Embryonic facial prominence (tissue), 1 donor: ENCODE measurements at regions not wholly inside any gene's neighbourhood (a gene's known extent, or its start where the extent isn't known, plus 50 kb on each side); places are given as distances from the start of the nearest gene placed in this dataset.

Experiments
- DNase-seq: peaks from one replicate; pipeline ENCODE4 v3.0.0-alpha.2; 2016; ENCODE audit errors: extremely low spot score

DNA sequence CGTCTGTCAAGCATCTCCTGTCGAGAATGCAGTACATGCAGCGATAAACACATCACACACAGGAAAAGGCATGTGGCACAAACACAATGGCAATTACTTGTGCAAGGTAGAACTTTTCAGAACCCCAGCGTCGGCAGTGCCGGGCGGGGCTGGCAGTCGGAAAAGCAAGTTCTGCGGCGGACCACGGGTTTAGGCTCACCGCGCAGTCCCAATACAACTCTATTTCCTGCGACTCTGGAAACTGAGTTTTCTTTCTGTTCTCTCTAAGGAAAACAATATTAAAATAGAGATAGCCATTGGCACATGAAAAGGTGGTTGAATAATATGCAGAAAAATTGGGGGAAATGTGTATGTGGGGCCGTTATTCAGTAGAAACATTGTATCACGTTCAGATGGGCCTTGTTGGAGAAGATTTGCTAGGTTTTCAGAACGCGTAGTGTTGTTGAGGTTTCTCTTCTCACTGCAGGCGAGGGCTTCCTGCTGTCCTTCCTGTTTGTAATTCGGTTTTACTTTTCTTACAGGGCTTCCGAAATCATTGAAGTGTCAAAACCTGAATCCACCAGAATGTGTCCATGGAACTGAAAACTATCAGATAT is 369.5 kb downstream of the THBS2 start:
- no peak for DNase-seq

DNA sequence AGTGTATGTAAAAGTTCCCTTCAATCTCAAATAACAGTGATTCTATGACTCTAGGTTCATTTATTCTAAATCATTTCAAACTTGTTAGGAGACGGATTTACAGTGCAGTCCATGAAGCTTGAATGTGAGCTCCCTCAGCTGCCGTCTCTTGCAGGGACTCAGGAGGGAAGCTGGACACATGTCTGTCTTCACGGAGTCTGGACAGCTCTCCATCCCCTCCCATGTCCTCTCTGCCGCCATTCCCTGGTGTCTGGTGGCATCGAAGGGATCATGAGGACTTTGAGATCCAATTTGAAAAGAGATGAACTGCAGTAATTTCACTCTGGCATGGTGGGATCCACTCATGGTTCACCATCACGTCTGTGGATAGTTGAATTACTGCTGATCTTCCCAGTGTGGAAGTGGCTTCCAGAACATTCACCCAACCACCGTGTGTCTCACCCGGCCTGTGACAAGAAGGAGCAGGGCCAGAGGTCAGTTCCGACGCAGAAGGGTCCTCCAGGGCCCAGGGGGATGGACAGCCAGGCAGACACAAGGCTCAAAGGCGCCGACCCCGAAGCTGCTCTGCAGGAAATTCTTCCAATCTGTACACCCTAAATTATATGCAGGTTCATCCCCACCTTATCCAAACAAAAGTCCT is 370.1 kb downstream of the THBS2 start:
- DNase-seq, result no peak

DNA sequence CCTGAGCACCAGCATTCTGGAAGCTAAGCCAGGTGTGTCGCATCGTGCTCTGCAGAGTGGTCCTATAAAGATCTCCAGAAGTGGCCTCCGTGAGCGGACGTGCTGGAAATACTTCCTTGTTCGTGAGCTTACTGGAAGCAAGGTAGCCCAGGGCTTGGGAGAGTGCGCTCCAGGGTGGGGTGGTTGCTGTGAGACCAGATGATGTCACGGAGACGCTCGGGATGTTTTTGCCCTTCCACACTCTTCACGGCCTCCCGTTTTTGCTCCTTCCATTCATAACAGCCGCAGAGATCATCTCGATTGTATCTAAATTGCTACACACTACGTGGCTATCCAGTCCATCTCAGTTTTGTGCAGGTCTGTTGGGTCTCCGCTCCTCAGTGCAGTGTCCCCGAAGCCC is 373.4 kb downstream of the THBS2 start:
- DNase-seq, result no peak

DNA sequence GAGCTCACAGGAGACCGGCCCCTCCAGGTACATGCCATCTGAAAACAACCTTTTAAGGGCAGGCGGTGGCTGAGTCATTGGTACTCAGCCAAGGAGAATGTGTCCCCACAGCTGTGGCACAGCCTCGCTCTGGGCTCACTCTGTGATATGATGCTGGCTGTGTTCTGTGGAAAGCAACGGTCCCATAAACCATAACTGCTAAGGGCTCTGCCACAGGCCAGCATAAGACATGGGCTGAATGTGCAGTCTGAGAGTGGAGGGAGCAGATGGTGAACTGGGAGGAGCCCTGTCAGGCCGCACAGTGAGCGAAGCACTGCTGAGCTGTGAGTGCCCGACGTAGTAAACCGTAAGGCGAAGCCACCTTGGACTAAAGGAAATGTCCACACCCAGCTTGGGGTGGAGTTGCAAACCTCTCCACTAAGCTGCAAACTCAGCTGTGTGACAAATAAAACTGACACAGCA is 375.8 kb downstream of the THBS2 start:
- no peak for DNase-seq

DNA sequence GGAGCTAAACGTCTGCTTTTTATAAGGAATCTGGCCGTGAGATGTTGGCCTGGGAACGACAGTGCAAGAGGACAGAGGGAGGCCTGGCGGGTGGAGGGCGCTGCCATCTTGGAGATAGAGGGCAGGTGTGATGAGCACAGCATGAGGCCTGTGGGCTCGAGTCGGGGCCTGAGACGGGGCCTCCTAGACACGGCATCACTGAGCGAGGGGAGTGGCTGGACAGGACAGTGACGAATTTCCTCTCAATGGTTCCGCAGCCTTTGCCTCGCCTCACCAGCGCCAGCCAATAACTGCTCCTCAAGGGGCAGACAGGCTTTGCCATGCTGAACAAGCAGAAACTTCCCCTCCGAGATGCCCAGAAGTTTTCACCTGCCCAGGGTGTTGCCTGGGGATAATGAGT is 376.7 kb downstream of the THBS2 start:
- no peak for DNase-seq

DNA sequence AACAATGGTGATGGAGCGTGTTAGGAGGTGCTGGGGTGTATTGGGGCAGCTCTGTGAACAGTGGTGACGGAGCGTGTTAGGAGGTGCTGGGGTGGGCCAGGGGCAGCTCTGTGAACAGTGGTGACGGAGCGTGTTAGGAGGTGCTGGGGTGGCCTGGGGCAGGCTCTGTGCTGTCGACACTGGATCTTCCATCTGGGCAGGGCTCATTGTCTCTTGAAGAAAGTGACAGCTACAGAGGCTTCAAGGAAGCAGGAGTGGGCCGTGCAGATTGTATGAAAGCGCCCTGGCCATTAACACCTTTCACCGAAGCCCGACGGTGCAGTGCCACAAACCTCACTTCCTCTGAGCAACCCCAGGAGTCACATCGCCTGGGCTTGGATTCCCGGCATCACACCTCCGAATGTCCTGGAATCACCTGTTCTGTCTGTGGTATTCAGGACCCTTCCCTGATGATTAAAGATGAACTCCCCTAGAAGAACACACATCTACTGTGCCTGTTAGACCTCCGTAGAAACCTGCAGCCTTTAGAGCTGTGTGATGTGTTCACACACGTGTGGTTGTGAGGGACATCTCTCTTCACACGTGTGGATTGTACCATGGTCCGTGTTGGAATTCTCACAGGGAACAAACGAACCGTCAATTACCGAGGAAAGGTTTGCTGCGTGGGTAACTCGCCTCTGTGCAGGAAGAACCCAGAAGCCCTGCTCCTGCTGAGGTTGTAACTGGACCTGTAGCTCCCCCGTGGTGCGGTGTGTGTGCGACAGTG is 377.7 kb downstream of the THBS2 start:
- no peak for DNase-seq

DNA sequence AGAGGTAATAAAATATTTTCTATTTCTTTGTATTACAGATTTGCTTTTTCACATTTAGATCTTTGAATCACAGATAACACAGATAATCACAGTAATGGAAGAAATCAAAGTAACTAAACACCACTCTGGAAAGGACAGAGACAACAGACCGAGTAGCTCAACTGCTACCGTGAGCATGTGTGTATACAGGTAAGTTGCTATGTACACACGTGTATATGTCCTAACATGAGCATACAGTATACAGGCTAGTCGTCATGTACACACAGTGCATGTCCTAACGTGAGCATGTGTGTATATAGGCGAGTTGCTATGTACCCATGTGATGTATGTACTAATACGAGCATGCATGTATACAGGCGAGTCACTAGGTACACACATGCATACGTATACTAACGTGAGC is 379.0 kb downstream of the THBS2 start:
- no peak for DNase-seq

DNA sequence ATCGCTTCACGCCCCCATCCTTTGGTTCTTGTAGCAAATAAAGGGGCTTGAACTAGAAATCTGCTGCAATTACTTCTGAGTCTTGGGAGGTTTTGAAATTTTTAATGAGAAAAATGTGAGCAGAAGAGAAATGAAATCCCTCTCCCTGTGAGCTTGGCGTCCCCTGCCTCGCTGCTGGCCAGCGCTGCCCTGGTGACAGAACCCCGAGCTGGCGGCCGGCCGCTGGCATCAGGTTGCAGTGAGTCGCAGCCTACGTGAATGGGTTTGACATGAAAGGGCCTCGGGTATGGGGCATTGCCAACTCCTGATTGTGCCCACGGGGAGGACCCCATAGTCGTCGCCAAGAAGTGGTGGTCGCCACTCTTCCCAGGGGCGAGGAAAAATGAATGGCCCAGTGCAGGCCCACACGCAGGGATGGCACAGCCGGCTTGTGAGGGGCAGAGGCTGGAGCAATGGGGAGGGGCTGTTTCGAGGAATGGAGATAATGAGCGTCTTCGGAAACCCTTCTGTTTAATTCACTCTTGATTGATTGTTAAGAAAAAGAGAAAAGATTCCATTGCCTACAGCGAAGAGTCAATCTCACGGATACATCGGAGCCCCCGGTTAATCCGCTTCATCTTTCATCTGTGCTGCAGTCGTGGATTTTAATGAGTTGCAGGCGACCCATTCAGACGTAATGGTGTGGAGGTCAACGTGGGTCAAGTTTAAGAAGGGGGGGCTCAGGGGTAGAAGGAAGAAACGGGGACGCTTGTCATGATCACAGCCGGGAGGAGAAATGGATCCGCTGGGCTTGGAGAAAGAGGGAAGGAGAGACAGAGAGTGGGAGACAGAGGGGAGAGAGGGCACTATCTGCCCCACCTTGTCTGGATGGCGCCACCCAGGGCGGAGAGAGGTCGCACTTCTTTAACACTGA is 380.1 kb downstream of the THBS2 start:
- DNase-seq, result no peak

DNA sequence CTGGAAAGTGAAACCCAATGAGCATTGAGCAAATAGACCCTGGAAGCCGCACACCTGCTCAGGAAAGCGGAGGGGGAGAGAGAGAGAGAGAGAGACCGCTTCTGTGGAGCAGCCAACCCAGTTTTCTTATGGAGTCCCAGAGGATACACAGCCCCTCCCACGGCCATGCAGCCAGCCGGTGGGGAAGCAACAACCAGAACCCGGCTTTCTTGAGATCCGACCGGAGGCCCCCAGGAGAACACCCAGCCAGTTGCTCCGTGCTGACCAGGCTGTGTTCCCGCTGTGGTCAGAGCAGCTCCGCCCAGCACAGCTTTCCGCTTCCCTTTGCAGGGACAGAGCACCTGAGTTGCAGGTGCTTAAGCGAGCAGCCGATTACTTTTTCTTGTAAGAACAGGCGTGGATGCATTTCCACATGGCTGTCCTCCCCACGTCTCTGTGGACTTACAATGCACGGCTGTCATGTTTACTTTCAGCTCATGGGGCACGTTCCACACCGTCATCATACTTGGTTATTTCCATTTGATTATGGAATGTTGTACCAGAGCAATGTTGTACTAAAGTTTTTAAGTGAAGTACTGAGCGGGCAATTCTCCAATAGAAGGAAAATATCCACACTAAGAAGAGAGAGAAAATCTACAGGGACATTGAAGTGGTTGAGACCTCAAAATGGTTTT is 381.9 kb downstream of the THBS2 start:
- no peak for DNase-seq

DNA sequence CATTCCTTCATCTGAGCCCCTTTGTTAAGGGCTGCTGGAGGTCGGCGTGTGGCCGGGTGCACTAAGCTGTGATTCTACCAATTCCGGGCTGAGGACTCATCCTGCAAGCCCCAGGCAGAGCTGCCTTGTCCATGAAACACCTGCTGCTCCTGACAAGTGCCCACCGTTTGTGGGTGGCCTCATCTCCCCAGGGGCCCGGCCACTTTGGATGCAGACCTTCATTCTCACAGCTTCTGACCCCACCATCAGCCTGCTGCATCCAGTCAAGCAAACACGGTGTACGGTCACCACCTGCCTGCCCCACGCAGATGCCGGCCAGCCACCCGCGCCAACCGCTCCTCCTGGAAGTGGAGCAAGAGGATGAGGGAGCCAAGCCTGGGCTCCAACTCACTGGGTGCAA is 382.7 kb downstream of the THBS2 start:
- DNase-seq, result no peak

DNA sequence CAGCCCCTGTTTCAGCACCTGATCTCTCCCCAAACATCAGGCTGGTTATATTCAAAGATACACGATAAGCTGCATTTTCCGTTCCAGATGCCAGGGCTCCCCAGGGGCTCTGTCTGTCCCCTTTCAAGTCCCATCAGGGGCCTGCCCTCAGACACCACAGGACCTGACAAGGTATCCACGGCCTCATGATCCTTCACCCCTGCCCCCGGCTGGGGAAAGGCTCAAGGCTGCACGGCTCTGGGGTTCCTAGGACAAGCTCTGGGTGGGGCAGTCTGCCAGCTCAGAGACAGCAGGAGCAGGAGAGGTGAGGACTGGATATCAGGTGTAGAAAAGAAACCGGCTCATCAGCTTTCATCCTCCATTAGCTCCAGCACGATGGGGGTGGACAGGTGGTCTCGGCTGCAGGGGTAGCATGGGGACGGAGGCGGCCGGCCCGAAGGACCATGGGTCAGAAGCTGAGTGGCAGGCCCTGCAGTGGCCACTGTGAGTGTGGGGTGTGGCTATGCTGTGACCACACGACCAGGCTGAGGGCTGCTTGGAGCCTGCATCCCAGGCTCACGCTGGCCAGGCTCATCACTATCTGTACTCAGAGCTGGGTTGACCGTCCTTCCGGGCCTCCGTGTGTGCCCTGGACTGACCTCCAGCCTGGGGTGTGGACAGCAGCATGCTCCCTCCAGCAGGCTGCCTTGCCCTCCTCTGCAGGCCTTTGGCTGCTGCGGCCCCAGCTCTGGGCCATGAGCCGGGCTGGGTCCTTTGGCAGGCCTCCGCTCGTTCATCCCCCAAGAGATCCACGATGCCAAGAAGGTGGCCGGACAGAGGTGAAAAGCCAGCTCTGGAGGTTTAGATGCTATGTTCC is 386.2 kb downstream of the THBS2 start:
- DNase-seq, result no peak

DNA sequence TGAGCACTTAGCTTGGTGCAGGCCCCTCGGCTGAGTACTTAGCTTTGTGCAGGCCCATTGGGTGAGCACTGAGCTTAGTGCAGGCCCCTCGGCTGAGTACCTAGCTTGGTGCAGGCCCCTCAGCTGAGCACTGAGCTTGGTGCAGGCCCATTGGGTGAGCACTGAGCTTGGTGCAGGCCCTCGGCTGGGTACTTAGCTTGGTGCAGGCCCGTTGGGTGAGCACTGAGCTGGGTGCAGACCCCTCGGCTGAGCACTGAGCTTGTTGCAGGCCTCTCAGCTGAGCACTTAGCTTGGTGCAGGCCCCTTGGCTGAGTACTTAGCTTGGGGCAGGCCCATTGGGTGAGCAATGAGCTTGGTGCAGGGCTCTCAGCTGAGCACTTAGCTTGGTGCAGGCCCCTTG is 387.1 kb downstream of the THBS2 start:
- DNase-seq, result no peak

DNA sequence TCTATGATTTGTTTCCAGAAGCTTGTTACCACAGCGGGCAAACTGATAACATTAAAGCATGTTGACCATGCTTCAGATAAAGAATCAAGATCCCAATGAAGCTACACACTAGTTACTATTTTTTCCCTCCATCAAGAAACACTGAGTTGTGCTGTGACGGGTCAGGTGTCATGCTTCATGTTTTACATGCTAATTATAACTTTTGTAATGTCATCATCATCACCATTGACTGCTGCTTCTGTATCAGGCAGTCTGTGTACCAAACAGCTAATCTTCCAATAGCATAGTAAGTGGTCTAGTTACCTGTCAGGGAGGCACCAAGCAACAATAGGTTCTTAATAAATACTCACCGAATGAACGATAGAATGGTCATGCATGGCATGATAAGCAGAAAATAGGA is 388.1 kb downstream of the THBS2 start:
- no peak for DNase-seq

DNA sequence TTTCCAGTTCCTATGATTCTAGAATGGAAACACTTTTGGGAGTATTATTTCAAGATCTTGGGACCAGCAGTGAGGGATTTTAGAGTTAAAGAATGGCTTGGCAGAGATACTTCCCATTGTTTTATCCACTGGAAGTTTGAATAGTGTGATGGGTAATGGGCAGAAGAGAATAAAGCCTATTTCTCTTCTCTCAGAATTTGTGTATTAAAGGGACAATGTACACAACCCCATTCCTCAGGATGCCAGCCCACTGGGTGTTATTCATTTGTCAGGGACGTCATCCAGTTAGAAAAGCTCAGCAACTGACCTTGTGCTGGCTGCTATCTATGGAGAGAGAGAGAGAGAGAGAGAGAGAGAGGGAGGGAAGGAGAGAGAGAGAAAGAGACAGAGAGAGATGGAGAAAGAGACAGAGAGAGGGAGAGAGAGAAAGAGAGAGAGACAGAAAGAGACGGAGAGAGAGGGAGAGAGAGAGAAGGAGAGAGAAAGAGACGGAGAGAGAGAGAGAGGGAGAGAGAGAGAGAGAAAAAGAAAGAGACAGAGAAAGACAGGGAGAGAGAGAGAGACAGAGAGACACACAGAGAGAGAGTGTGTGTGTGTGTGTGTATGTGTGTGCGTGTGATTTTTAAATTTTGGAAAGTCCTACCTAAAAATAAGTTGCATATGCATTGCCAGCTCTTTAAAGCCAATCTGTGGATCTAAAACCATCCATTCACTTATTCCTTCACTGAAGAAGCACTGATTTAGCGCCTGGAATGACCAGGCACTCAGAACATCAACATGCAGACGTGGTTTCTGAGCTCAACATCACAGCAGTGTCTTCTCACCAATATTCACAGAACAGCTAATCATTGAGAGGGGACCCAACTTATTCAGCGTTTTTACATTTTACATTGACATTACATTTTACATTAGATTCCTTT is 388.8 kb downstream of the THBS2 start:
- DNase-seq, result no peak

DNA sequence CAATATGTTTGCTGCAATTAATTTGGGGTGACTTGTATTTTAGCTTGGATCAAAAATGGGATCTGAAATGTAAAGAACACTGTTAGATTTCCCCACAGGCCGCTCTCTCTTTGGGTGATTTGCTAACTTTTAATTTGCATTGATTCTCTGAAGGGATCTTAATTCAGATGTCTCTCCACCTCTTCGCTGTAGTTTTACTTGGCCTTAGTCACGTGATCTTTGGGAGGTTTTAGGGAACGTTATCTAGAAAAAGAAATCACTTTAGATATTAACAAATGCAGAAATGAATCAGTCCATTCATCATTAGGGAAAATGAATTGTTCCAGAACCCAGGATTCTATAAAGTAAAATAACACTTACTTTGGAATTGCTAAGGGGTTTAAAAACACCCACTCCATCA is 390.2 kb downstream of the THBS2 start:
- DNase-seq, result no peak

DNA sequence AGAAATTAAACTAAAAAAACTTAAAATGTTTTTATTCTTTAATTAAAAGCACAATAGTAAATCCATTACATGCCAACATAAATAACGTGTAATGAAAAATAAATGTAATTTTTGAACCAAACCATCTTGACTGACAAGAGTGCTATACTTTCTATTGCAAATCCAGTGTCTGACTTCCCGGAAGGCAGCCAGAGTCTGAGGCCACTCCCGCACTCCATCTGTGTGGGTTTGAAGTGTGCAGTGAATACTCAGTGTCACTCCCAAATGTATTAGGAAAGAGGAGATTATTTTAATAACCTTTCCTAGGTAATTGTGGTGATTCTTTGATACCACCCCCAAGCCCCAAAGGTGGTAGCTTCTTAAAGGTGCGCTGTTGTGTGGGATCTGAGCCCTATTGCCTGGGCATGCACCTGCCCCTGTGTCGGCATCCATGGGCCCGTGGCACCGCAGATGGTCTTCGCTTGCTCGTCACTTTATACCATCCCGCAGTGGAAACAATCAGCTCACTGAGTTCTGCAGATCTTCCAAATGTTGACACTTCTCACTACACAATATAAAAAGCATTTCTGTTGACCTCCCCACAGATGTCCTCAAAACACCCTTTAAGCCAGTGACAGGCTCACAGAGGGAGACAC is 391.2 kb downstream of the THBS2 start:
- DNase-seq, result no peak

DNA sequence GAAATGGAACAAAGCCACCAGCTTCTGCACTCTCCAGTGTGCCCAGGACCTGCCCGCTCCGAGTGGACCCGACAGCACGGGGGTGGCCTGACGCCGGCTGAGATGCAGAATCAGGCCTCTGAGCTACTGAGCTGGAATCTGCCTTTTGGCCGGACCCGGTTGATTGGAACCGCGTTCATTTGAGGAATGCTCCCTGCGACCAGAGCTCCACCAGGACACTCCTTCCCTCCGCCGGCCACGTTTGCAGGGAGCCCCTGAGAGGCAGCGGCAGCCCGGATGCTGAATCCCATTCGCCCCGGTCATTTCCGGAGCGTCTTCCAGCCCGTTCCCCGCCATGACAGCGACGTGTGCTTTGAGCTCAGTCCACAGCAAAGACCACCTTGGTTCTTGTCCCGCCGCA is 392.7 kb downstream of the THBS2 start:
- no peak for DNase-seq

DNA sequence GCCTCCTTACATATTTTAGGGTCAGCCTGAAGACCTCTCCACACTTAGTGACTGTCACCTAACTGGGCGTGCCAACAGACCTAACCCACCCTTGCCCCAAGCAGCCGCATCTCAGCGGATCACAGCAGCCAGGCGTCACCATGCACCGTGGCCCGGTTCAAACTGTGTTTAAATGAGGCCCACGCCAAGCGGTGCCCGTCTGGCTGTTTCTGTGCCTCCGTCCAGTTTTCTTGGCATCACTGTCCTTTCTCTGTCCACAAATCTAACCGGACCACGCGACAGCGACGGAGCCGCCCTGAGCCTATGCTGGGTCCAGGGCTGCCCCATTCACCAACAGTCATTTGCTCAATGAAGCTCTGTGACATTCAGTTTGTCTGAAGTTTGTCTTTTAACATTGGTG is 393.3 kb downstream of the THBS2 start:
- no peak for DNase-seq

DNA sequence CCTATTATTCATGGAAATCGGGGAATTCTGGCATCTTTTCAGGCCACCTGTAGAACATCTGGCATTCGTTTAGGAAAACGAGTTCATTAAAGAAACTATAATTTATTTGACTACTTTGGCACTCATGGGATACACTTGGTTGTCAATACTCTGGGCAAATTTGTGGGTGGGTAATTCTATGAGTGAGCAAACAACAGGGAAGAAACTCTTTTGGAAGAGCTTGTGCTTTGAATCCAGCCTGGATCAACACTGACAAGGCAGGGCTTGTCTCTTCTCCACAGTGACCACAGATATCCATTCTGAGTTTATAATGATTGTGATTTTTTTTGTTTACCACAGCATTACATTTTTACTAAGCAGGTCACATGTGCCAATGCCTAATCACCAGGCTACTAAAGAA is 394.7 kb downstream of the THBS2 start:
- DNase-seq, result no peak
